SK-N-SH (cell line): ENCODE measurements at regions not wholly inside any gene's neighbourhood (a gene's known extent, or its start where the extent isn't known, plus 50 kb on each side); places are given as distances from the start of the nearest gene placed in this dataset.

Experiments
- CTCF ChIA-PET: fragments of 300-600, 350-600 bp; formaldehyde crosslinking; extraction: SDS; loops from one replicate; lab custom pipeline; 2021; lab: Yijun Ruan, JAX
- POLR2A ChIA-PET: fragments of 350-600 bp; sonication (Branson Sonifier 250); formaldehyde crosslinking; extraction: SDS; loops from one replicate; lab custom pipeline; 2020; ENCODE audit warnings: antibody characterized with exemption, inconsistent platforms; lab: Yijun Ruan, JAX
- DNase-seq: peaks from one replicate; pipeline ENCODE4 v3.0.0; 2012
- H2AFZ ChIP-seq: fragments of 200-600 bp; sonication (generic); 2 replicates; pipeline ENCODE4 v1.8.1; 2016; ENCODE audit warnings: antibody characterized with exemption, mild to moderate bottlenecking, low read depth
- H3F3A ChIP-seq: fragments of 200-600 bp; sonication (generic); replicated peaks from 2 replicates; pipeline ENCODE3; 2016; ENCODE audit warnings: antibody characterized with exemption, mild to moderate bottlenecking; ENCODE audit not compliant: insufficient read depth
- H3K27ac ChIP-seq, 2 experiments: fragments of 200-500 bp in 1 of 2; fragments of 200-600 bp in 1 of 2; sonication (Bioruptor generic) in 1 of 2; sonication (generic), shearing (Covaris generic) in 1 of 2; 2 replicates each; pipeline versions ENCODE4 v1.5.1 to v1.6.1; 2014 to 2016; ENCODE audit warnings: low read depth in 2 of 2, inconsistent platforms in 1 of 2, low read length in 1 of 2, mild to moderate bottlenecking in 1 of 2, mixed read lengths in 1 of 2
- H3K27me3 ChIP-seq: fragments of 200-600 bp; sonication (generic), shearing (Covaris generic); 2 replicates; pipeline ENCODE4 v1.6.1; 2016; ENCODE audit warnings: mixed run types; ENCODE audit not compliant: insufficient read depth
- H3K36me3 ChIP-seq, 2 experiments: fragments of 200-500 bp in 1 of 2; fragments of 200-600 bp in 1 of 2; sonication (Bioruptor generic) in 1 of 2; sonication (generic) in 1 of 2; replicated peaks in 1 of 2; 2 replicates each; pipeline versions ENCODE3 to v1.5.1; 2014 to 2016; ENCODE audit warnings: low read length in 1 of 2, mild to moderate bottlenecking in 1 of 2; ENCODE audit not compliant: insufficient read depth in 2 of 2, control insufficient read depth in 1 of 2
- H3K4me1 ChIP-seq, 2 experiments: fragments of 200-500 bp in 1 of 2; fragments of 200-600 bp in 1 of 2; sonication (Bioruptor generic) in 1 of 2; sonication (generic), shearing (Covaris generic) in 1 of 2; 2 replicates each; pipeline versions ENCODE4 v1.5.1 to v1.6.1; 2014 to 2016; ENCODE audit warnings: low read depth in 1 of 2, low read length in 1 of 2, mixed run types in 1 of 2; ENCODE audit not compliant: insufficient read depth in 2 of 2, control insufficient read depth in 1 of 2
- H3K4me2 ChIP-seq: fragments of 200-600 bp; sonication (generic), shearing (Covaris generic); 2 replicates; pipeline ENCODE4 v1.6.1; 2017; ENCODE audit warnings: mixed run types
- H3K4me3 ChIP-seq, 2 experiments: fragments of 200-500 bp in 1 of 2; fragments of 200-600 bp in 1 of 2; sonication (Bioruptor generic) in 1 of 2; sonication (generic), shearing (Covaris generic) in 1 of 2; 2 replicates each; pipeline versions ENCODE4 v1.5.1 to v1.8.1; 2014 to 2016; ENCODE audit warnings: low read depth in 2 of 2, inconsistent platforms in 1 of 2, low read length in 1 of 2, mild to moderate bottlenecking in 1 of 2, mixed read lengths in 1 of 2, moderate library complexity in 1 of 2
- H3K79me2 ChIP-seq: fragments of 200-600 bp; sonication (generic); 2 replicates; pipeline ENCODE4 v1.8.1; 2017; ENCODE audit warnings: mild to moderate bottlenecking; ENCODE audit not compliant: insufficient read depth
- H3K9ac ChIP-seq: fragments of 200-600 bp; sonication (generic); 2 replicates; pipeline ENCODE4 v1.6.1; 2017; ENCODE audit warnings: mixed run types
- H3K9me2 ChIP-seq: fragments of 200-600 bp; sonication (generic); 2 replicates; pipeline ENCODE4 v1.6.1; 2017; ENCODE audit warnings: mixed run types
- H3K9me3 ChIP-seq: fragments of 200-600 bp; sonication (generic); 2 replicates; pipeline ENCODE4 v1.6.1; 2017; ENCODE audit warnings: mixed run types, mild to moderate bottlenecking, moderate library complexity
- H4K20me1 ChIP-seq: fragments of 200-600 bp; sonication (generic); 2 replicates; pipeline ENCODE4 v1.6.1; 2017; ENCODE audit warnings: mild to moderate bottlenecking, mixed run types; ENCODE audit not compliant: insufficient read depth
- CHD2 ChIP-seq: fragments of 150-350 bp; IDR thresholded peaks from 2 replicates; pipeline ENCODE4 v1.6.1; 2018; ENCODE audit warnings: low read length; ENCODE audit not compliant: partially characterized antibody
- ELF1 ChIP-seq: IDR thresholded peaks from 2 replicates; pipeline ENCODE4 v1.4.0; 2012
- EZH2phosphoT487 ChIP-seq: fragments of 200-600 bp; sonication (generic); IDR thresholded peaks from 2 replicates; pipeline ENCODE4 v1.6.1; 2017; ENCODE audit warnings: low read depth, mixed run types, mild to moderate bottlenecking, antibody characterized with exemption, moderate library complexity, borderline replicate concordance
- FOSL2 ChIP-seq: IDR thresholded peaks from 2 replicates; pipeline ENCODE4 v1.4.0; 2012; ENCODE audit warnings: low read depth, mild to moderate bottlenecking, moderate library complexity, borderline replicate concordance
- FOXM1 ChIP-seq: IDR thresholded peaks from 2 replicates; pipeline ENCODE4 v1.4.0; 2012; ENCODE audit warnings: low read depth, mild to moderate bottlenecking
- GABPA ChIP-seq: IDR thresholded peaks from 2 replicates; pipeline ENCODE4 v1.4.0; 2012; ENCODE audit warnings: low read depth, mild to moderate bottlenecking
- GATA2 ChIP-seq: sonication (generic); formaldehyde crosslinking; IDR thresholded peaks from 2 replicates; pipeline ENCODE4 v1.5.0; 2020; ENCODE audit warnings: mild to moderate bottlenecking, missing genetic modification reagents
- MXI1 ChIP-seq: IDR thresholded peaks from 2 replicates; pipeline ENCODE4 v1.6.1; 2012; ENCODE audit warnings: mild to moderate bottlenecking, low read depth, low read length, improper control_type of control experiment
- NFIC ChIP-seq: IDR thresholded peaks from 2 replicates; pipeline ENCODE4 v1.4.0; 2012; ENCODE audit warnings: borderline replicate concordance
- NRF1 ChIP-seq: IDR thresholded peaks from 2 replicates; pipeline ENCODE4 v1.6.1; 2012; ENCODE audit warnings: low read depth, mild to moderate bottlenecking, low read length
- RCOR1 ChIP-seq: fragments of 150-350 bp; IDR thresholded peaks from 2 replicates; pipeline ENCODE4 v1.6.1; 2017; ENCODE audit warnings: antibody characterized with exemption, low read length
- RFX5 ChIP-seq: IDR thresholded peaks from 2 replicates; pipeline ENCODE4 v1.6.1; 2012; ENCODE audit warnings: mild to moderate bottlenecking, improper control_type of control experiment, low read length
- RXRA ChIP-seq: IDR thresholded peaks from 2 replicates; pipeline ENCODE4 v1.4.0; 2012; ENCODE audit warnings: low read depth, mild to moderate bottlenecking, borderline replicate concordance
- SIN3A ChIP-seq: IDR thresholded peaks from 2 replicates; pipeline ENCODE4 v1.6.1; 2012; ENCODE audit warnings: low read depth, mild to moderate bottlenecking, low read length, moderate library complexity, borderline replicate concordance
- TCF12 ChIP-seq: IDR thresholded peaks from 2 replicates; pipeline ENCODE4 v1.4.0; 2012
- TEAD4 ChIP-seq: IDR thresholded peaks from 2 replicates; pipeline ENCODE4 v1.4.0; 2012; ENCODE audit warnings: mild to moderate bottlenecking, borderline replicate concordance; ENCODE audit not compliant: insufficient read depth
- YY1 ChIP-seq: IDR thresholded peaks from 2 replicates; pipeline ENCODE4 v1.4.0; 2012; ENCODE audit warnings: low read depth, mild to moderate bottlenecking
- WGBS: methylation state at CpG from one replicate; pipeline ENCODE4 v1.1.6; 2017; ENCODE audit warnings: low lambda C conversion rate; 5-methylcytosine and 5-hydroxymethylcytosine counted together
- TF ChIP-seq, protein P1 (sequence below): fragments of 200-600 bp; sonication (generic); IDR thresholded peaks from 2 replicates; pipeline ENCODE4 v1.6.1; 2017; ENCODE audit warnings: antibody characterized with exemption, mild to moderate bottlenecking, moderate library complexity
- TF ChIP-seq, protein P2 (sequence below): fragments of 150-350 bp; IDR thresholded peaks from 2 replicates; pipeline ENCODE4 v1.6.1; 2017; ENCODE audit warnings: antibody characterized with exemption, low read length, low read depth, borderline replicate concordance
- TF ChIP-seq, protein P3 (sequence below): IDR thresholded peaks from 2 replicates; pipeline ENCODE4 v1.4.0; 2012; ENCODE audit warnings: low read depth, borderline replicate concordance
- TF ChIP-seq, protein P4 (sequence below): IDR thresholded peaks from 2 replicates; pipeline ENCODE4 v1.4.0; 2012; ENCODE audit warnings: low read depth, borderline replicate concordance

DNA sequence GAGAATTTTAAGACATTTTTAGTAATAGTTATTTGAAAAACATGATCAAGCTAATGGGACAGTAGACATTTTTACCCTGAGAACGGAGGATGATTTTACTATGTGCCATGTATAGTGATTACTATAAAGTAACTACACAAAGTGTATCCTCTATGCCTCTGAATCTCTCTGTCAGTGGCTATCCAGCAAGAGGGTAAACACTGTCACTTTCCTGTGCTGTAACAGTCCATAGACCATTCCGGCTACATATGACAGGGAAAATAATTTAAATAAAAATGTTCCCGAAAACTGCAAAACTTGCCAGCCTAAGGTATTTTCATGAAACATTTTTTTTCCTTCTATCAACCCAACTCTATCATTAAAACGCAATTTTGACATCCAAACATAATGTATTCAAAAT lies 1632.2 kb upstream of the ACVR2A start:
- no peaks in the 10 kb centered on the region for H3K27me3 ChIP-seq
- no peaks in the 10 kb centered on the region for H3K79me2 ChIP-seq
- ChIA-PET POLR2A (no interaction called here), CTCF (interaction anchor here (0.7 kb wide), 1 partner anchor 54 kb away, joined by 3 read pairs; no protein-coding TSS in a partner anchor)
- no peaks in the 10 kb centered on the region for H3K9me3 ChIP-seq
- H3K9ac ChIP-seq: no peak overlapping the region
- no peak overlapping the region for H2AFZ ChIP-seq
- no peak for DNase-seq
- H3K27ac ChIP-seq: no peak overlapping the region
- WGBS: 82% methylated on average over 4 of the region's 4 CpGs
- H3F3A ChIP-seq: no peaks in the 10 kb centered on the region
- no peaks in the 10 kb centered on the region for H3K4me1 ChIP-seq
- H3K4me3 ChIP-seq: no peak overlapping the region
- no peaks in the 10 kb centered on the region for H4K20me1 ChIP-seq
- TF ChIP-seq, protein P1, sequence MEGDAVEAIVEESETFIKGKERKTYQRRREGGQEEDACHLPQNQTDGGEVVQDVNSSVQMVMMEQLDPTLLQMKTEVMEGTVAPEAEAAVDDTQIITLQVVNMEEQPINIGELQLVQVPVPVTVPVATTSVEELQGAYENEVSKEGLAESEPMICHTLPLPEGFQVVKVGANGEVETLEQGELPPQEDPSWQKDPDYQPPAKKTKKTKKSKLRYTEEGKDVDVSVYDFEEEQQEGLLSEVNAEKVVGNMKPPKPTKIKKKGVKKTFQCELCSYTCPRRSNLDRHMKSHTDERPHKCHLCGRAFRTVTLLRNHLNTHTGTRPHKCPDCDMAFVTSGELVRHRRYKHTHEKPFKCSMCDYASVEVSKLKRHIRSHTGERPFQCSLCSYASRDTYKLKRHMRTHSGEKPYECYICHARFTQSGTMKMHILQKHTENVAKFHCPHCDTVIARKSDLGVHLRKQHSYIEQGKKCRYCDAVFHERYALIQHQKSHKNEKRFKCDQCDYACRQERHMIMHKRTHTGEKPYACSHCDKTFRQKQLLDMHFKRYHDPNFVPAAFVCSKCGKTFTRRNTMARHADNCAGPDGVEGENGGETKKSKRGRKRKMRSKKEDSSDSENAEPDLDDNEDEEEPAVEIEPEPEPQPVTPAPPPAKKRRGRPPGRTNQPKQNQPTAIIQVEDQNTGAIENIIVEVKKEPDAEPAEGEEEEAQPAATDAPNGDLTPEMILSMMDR: no peak
- TF ChIP-seq NRF1: no peak
- TF ChIP-seq NFIC: no peak
- TF ChIP-seq, protein P2, sequence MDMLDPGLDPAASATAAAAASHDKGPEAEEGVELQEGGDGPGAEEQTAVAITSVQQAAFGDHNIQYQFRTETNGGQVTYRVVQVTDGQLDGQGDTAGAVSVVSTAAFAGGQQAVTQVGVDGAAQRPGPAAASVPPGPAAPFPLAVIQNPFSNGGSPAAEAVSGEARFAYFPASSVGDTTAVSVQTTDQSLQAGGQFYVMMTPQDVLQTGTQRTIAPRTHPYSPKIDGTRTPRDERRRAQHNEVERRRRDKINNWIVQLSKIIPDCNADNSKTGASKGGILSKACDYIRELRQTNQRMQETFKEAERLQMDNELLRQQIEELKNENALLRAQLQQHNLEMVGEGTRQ: no peak
- no peak for TF ChIP-seq FOSL2
- no peak for TF ChIP-seq SIN3A
- TF ChIP-seq, protein P3, sequence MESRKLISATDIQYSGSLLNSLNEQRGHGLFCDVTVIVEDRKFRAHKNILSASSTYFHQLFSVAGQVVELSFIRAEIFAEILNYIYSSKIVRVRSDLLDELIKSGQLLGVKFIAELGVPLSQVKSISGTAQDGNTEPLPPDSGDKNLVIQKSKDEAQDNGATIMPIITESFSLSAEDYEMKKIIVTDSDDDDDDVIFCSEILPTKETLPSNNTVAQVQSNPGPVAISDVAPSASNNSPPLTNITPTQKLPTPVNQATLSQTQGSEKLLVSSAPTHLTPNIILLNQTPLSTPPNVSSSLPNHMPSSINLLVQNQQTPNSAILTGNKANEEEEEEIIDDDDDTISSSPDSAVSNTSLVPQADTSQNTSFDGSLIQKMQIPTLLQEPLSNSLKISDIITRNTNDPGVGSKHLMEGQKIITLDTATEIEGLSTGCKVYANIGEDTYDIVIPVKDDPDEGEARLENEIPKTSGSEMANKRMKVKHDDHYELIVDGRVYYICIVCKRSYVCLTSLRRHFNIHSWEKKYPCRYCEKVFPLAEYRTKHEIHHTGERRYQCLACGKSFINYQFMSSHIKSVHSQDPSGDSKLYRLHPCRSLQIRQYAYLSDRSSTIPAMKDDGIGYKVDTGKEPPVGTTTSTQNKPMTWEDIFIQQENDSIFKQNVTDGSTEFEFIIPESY: no peak
- TF ChIP-seq RFX5: no peak
- TF ChIP-seq RXRA: no peak
- TF ChIP-seq FOXM1: no peak
- TF ChIP-seq RCOR1: no peak
- TF ChIP-seq, protein P4, sequence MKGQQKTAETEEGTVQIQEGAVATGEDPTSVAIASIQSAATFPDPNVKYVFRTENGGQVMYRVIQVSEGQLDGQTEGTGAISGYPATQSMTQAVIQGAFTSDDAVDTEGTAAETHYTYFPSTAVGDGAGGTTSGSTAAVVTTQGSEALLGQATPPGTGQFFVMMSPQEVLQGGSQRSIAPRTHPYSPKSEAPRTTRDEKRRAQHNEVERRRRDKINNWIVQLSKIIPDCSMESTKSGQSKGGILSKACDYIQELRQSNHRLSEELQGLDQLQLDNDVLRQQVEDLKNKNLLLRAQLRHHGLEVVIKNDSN: no peak
- no peaks in the 10 kb centered on the region for H3K36me3 ChIP-seq
- no peak overlapping the region for H3K4me2 ChIP-seq
- no peaks in the 10 kb centered on the region for H3K9me2 ChIP-seq

DNA sequence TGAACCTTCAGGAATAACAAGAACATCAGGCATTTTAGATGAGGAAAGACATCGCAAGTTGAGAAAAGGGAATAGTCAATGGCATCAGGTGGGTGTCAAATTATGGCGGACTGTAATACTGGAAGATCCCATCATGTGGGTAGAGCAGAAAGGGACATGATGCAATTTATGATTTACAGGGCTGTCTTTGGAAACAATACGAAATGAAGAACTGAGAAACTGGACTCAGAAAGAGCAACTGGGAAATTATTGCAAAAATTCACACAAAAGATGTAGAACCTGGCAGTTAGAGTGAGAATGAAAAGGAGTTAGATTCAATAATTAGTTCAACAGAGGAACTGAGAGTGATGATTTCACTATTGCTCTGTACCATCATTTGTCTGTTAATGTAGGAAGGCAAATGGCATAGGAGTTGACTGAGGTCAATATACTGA lies 1635.0 kb upstream of the ACVR2A start:
- Histone ChIP-seq H3K4me1 (no peaks in the 10 kb centered on the region), H3K9ac (no peak overlapping the region), H3K27ac (no peak overlapping the region), H3K27me3 (no peaks in the 10 kb centered on the region), H3K4me2 (no peak overlapping the region), H3K4me3 (no peak overlapping the region), H4K20me1 (no peaks in the 10 kb centered on the region), H2AFZ (no peak overlapping the region), H3K79me2 (no peaks in the 10 kb centered on the region), H3K9me3 (no peaks in the 10 kb centered on the region), H3K9me2 (no peaks in the 10 kb centered on the region), H3K36me3 (no peaks in the 10 kb centered on the region)
- CTCF ChIA-PET: no interaction called here
- POLR2A ChIA-PET: no interaction called here
- no peak for TF ChIP-seq GABPA
- TF ChIP-seq, protein P2: no peak
- no peak for TF ChIP-seq NFIC
- TF ChIP-seq CHD2: no peak
- no peak for TF ChIP-seq GATA2 (CRISPR knock-in tag)
- no peak for TF ChIP-seq YY1
- no peak for TF ChIP-seq RFX5
- no peak for TF ChIP-seq EZH2phosphoT487
- no peak for TF ChIP-seq FOXM1
- no peak for TF ChIP-seq ELF1
- no peak for TF ChIP-seq MXI1
- TF ChIP-seq TEAD4: no peak
- no peak for TF ChIP-seq TCF12
- TF ChIP-seq, all 33 proteins: peak for 0
- WGBS: 75% methylated on average over 3 of the region's 3 CpGs
- H3F3A ChIP-seq: peaks cover 4% of the 10 kb centered on the region
- no peak for DNase-seq
